Gastroesophageal sphincter (tissue), 4 donors: ENCODE measurements at regions not wholly inside any gene's neighbourhood (a gene's known extent, or its start where the extent isn't known, plus 50 kb on each side); places are given as distances from the start of the nearest gene placed in this dataset.

ENCODE experiments used
- ATAC-seq: fragments of 150-250 bp; one replicate; pipeline ENCODE4 v1.9.1; 2016; ENCODE audit warnings: mild to moderate bottlenecking, moderate library complexity
- H3K27ac ChIP-seq, 4 donors: fragments of 200-600 bp; sonication (generic) in 3 of 4; 1 replicate in 3 of 4; 2 replicates in 1 of 4; pipeline ENCODE4 v1.5.1; 2016 to 2019
- H3K27me3 ChIP-seq: fragments of 200-600 bp; sonication (generic); one replicate; pipeline ENCODE4 v1.5.1; 2019
- H3K36me3 ChIP-seq, 2 donors: fragments of 200-600 bp; sonication (generic); one replicate each; pipeline ENCODE4 v1.5.1; 2019; ENCODE audit warnings: control low read depth in 1 of 2
- H3K4me1 ChIP-seq, 3 donors: fragments of 200-600 bp; sonication (generic); 1 replicate in 2 of 3; 2 replicates in 1 of 3; pipeline ENCODE4 v1.5.1; 2016 to 2019; ENCODE audit warnings: control low read depth in 2 of 3
- H3K4me3 ChIP-seq, 2 donors: fragments of 200-600 bp; sonication (generic); one replicate each; pipeline ENCODE4 v1.5.1; 2019; ENCODE audit warnings: mild to moderate bottlenecking in 1 of 2, moderate library complexity in 1 of 2
- H3K9me3 ChIP-seq, 3 donors: fragments of 200-600 bp; sonication (generic); one replicate each; pipeline ENCODE4 v1.5.1; 2017 to 2019; ENCODE audit warnings: control low read depth in 2 of 3
- CTCF ChIP-seq, 4 experiments: fragments of 200-600 bp in 2 of 4; fragments of 450-650 bp in 2 of 4; sonication (generic) in 1 of 4; IDR thresholded peaks; one replicate each; pipeline ENCODE4 v1.5.1; 2017 to 2019; ENCODE audit warnings: antibody characterized with exemption in 4 of 4, mild to moderate bottlenecking in 2 of 4, moderate library complexity in 2 of 4
- EP300 ChIP-seq: sonication (generic); formaldehyde crosslinking; IDR thresholded peaks from one replicate; pipeline ENCODE4 v1.6.1; 2017; ENCODE audit warnings: antibody characterized with exemption, mild to moderate bottlenecking
- POLR2A ChIP-seq, 2 donors: fragments of 450-650 bp; IDR thresholded peaks; one replicate each; pipeline ENCODE4 v1.6.1; 2017; ENCODE audit warnings: antibody characterized with exemption in 2 of 2, mild to moderate bottlenecking in 2 of 2, moderate library complexity in 1 of 2
- POLR2AphosphoS5 ChIP-seq: sonication (generic); formaldehyde crosslinking; IDR thresholded peaks from one replicate; pipeline ENCODE4 v1.6.1; 2017; ENCODE audit warnings: antibody characterized with exemption
- WGBS, 2 donors: methylation state at CpG; one replicate each; pipeline ENCODE4 v1.1.5; 2018; ENCODE audit warnings: low coverage in 1 of 2; 5-methylcytosine and 5-hydroxymethylcytosine counted together

- H3K4me3 ChIP-seq: no peak overlapping the region
- H3K36me3 ChIP-seq: no peaks in the 10 kb centered on the region
- H3K27ac ChIP-seq: no peak overlapping the region
- H3K27me3 ChIP-seq: no peaks in the 10 kb centered on the region
- no peaks in the 10 kb centered on the region for H3K9me3 ChIP-seq
- WGBS, 2 donors: 40 to 75% methylated on average over 1 to 4 of the region's 4 CpGs
- TF ChIP-seq POLR2A (IDR thresholded peaks at IDR 0.05): no peak
- no peak for TF ChIP-seq CTCF (IDR thresholded peaks at IDR 0.05)
- H3K4me1 ChIP-seq: no peaks in the 10 kb centered on the region
- ATAC-seq: no peak
These were observed 84.2 kb upstream of the FBXL4 start for GRCh38 chr6:99031957-99032356.

GRCh38 chr6:99030915-99031314, 83.2 kb upstream of the FBXL4 start:
- H3K4me3 ChIP-seq: no peak overlapping the region
- no peak for ATAC-seq
- H3K27ac ChIP-seq: no peak overlapping the region
- TF ChIP-seq POLR2A (IDR thresholded peaks at IDR 0.05): no peak
- no peak for TF ChIP-seq EP300
- TF ChIP-seq CTCF (IDR thresholded peaks at IDR 0.05): no peak
- TF ChIP-seq POLR2AphosphoS5: no peak
- no peaks in the 10 kb centered on the region for H3K4me1 ChIP-seq
- H3K9me3 ChIP-seq: peaks cover 0 to 10% (median 0%) of the 10 kb centered on the region in 3 donors
- H3K27me3 ChIP-seq: no peaks in the 10 kb centered on the region
- no peaks in the 10 kb centered on the region for H3K36me3 ChIP-seq
- 82 to 93% methylated on average over 1 of the region's 1 CpG for WGBS, 2 donors

- 86 to 100% methylated on average over 1 to 4 of the region's 7 CpGs for WGBS, 2 donors
- TF ChIP-seq POLR2AphosphoS5 (no peak), POLR2A (IDR thresholded peaks at IDR 0.05) (no peak), EP300 (no peak), CTCF (IDR thresholded peaks at IDR 0.05) (no peak)
- Histone ChIP-seq H3K4me1 (no peaks in the 10 kb centered on the region), H3K9me3 (peaks cover 0 to 20% (median 0%) of the 10 kb centered on the region in 3 donors), H3K27me3 (no peaks in the 10 kb centered on the region), H3K27ac (no peak overlapping the region), H3K36me3 (no peaks in the 10 kb centered on the region), H3K4me3 (no peak overlapping the region)
- no peak for ATAC-seq
These were observed 78.4 kb upstream of the FBXL4 start for GRCh38 chr6:99026135-99026534.

GRCh38 chr6:99024089-99024488, 76.3 kb upstream of the FBXL4 start:
- H3K36me3 ChIP-seq: no peaks in the 10 kb centered on the region
- ATAC-seq: no peak
- H3K4me3 ChIP-seq: no peak overlapping the region
- no peaks in the 10 kb centered on the region for H3K4me1 ChIP-seq
- H3K9me3 ChIP-seq: peaks cover 0 to 20% (median 0%) of the 10 kb centered on the region in 3 donors
- no peaks in the 10 kb centered on the region for H3K27me3 ChIP-seq
- WGBS, 2 donors: 96% methylated on average over 3 of the region's 3 CpGs; no CpG with 5 or more reads in 1 of the 2 donors
- TF ChIP-seq CTCF (IDR thresholded peaks at IDR 0.05) (no peak), EP300 (no peak), POLR2A (IDR thresholded peaks at IDR 0.05) (no peak), POLR2AphosphoS5 (no peak)
- H3K27ac ChIP-seq: no peak overlapping the region

GRCh38 chr6:99022039-99022609, 74.4 kb upstream of the FBXL4 start:
- no peak for ATAC-seq
- 90 to 100% methylated on average over 1 to 5 of the region's 9 CpGs for WGBS, 2 donors

More at GRCh38 chr6:99022039-99022609, 74.4 kb upstream of the FBXL4 start:
- no peaks in the 10 kb centered on the region for H3K4me1 ChIP-seq
- H3K27me3 ChIP-seq: no peaks in the 10 kb centered on the region
- H3K27ac ChIP-seq: no peak overlapping the region
- peaks cover 0 to 20% (median 0%) of the 10 kb centered on the region in 3 donors for H3K9me3 ChIP-seq
- TF ChIP-seq EP300 (no peak), POLR2A (IDR thresholded peaks at IDR 0.05) (no peak), POLR2AphosphoS5 (no peak), CTCF (IDR thresholded peaks at IDR 0.05) (no peak)
- H3K4me3 ChIP-seq: no peak overlapping the region
- H3K36me3 ChIP-seq: no peaks in the 10 kb centered on the region
